Ishikawa (cell line): ENCODE measurements at regions not wholly inside any gene's neighbourhood (a gene's known extent, or its start where the extent isn't known, plus 50 kb on each side); places are given as distances from the start of the nearest gene placed in this dataset.

Experiments
- CEBPB ChIP-seq: IDR thresholded peaks from 2 replicates; pipeline ENCODE4 v1.6.1; 2012
- CREB1 ChIP-seq: IDR thresholded peaks from 2 replicates; pipeline ENCODE4 v1.6.1; 2012; ENCODE audit warnings: low read depth
- EGR1 ChIP-seq: IDR thresholded peaks from 2 replicates; pipeline ENCODE4 v1.6.1; 2012
- EP300 ChIP-seq: IDR thresholded peaks from 2 replicates; pipeline ENCODE4 v1.6.1; 2012; ENCODE audit warnings: borderline replicate concordance
- FOXM1 ChIP-seq: IDR thresholded peaks from 2 replicates; pipeline ENCODE4 v1.6.1; 2012; ENCODE audit warnings: low read depth, borderline replicate concordance
- NFIC ChIP-seq: IDR thresholded peaks from 2 replicates; pipeline ENCODE4 v1.6.1; 2012
- RAD21 ChIP-seq: IDR thresholded peaks from 2 replicates; pipeline ENCODE4 v1.6.1; 2012; ENCODE audit warnings: low read depth
- TAF1 ChIP-seq: IDR thresholded peaks from 2 replicates; pipeline ENCODE4 v1.6.1; 2012; ENCODE audit warnings: low read depth, mild to moderate bottlenecking
- TCF12 ChIP-seq: IDR thresholded peaks from 2 replicates; pipeline ENCODE4 v1.6.1; 2012; ENCODE audit warnings: low read depth
- TEAD4 ChIP-seq: IDR thresholded peaks from 2 replicates; pipeline ENCODE4 v1.6.1; 2012
- YY1 ChIP-seq: IDR thresholded peaks from 2 replicates; pipeline ENCODE4 v1.6.1; 2012; ENCODE audit warnings: low read depth
- ZBTB7A ChIP-seq: IDR thresholded peaks from 2 replicates; pipeline ENCODE4 v1.6.1; 2012; ENCODE audit warnings: low read depth
- TF ChIP-seq, protein P1 (sequence below): IDR thresholded peaks from 2 replicates; pipeline ENCODE4 v1.6.1; 2012
- TF ChIP-seq, protein P2 (sequence below): IDR thresholded peaks from 2 replicates; pipeline ENCODE4 v1.6.1; 2012
- TF ChIP-seq, protein P3 (sequence below): IDR thresholded peaks from 2 replicates; pipeline ENCODE4 v1.6.1; 2012; ENCODE audit warnings: low read depth, mild to moderate bottlenecking

DNA sequence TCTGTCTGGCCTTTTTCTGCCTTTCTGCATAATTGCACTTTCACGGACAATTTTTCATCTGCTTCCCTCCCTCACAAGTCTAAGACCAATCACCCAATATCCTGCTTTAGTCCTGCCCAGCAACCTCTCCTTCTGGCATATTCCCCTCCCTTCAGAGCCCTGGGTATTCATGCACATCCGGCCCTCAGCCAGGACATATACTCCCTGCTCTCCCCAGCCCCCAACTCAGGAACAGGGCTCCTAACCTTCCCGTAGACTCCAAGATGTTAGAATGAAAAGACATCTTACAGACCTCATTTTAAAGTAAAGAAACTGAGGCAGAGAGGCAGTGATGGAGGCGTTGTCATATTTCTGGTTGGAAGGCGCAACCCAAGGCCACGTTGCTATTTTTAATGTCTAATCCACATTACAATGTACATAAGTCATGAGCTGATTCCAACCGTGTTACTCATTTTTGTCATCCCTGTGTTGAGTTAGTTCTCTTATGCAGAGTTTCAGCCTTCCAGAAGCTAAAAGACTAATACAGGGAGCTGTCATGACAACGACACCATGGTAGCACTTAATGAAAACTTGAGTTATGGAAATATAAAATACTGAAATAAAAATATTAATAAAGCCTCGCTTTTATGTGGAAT is 209.2 kb downstream of the TSHZ3 start:
- TF ChIP-seq TCF12 (no peak), NFIC (no peak), CREB1 (no peak), ZBTB7A (no peak), YY1 (no peak), EGR1 (no peak), TAF1 (no peak), TEAD4 (no peak), CEBPB (no peak), EP300 (no peak)
- TF ChIP-seq, protein P1, sequence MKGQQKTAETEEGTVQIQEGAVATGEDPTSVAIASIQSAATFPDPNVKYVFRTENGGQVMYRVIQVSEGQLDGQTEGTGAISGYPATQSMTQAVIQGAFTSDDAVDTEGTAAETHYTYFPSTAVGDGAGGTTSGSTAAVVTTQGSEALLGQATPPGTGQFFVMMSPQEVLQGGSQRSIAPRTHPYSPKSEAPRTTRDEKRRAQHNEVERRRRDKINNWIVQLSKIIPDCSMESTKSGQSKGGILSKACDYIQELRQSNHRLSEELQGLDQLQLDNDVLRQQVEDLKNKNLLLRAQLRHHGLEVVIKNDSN, result no peak
- TF ChIP-seq, protein P2, sequence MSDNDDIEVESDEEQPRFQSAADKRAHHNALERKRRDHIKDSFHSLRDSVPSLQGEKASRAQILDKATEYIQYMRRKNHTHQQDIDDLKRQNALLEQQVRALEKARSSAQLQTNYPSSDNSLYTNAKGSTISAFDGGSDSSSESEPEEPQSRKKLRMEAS, result no peak
- TF ChIP-seq, protein P3, sequence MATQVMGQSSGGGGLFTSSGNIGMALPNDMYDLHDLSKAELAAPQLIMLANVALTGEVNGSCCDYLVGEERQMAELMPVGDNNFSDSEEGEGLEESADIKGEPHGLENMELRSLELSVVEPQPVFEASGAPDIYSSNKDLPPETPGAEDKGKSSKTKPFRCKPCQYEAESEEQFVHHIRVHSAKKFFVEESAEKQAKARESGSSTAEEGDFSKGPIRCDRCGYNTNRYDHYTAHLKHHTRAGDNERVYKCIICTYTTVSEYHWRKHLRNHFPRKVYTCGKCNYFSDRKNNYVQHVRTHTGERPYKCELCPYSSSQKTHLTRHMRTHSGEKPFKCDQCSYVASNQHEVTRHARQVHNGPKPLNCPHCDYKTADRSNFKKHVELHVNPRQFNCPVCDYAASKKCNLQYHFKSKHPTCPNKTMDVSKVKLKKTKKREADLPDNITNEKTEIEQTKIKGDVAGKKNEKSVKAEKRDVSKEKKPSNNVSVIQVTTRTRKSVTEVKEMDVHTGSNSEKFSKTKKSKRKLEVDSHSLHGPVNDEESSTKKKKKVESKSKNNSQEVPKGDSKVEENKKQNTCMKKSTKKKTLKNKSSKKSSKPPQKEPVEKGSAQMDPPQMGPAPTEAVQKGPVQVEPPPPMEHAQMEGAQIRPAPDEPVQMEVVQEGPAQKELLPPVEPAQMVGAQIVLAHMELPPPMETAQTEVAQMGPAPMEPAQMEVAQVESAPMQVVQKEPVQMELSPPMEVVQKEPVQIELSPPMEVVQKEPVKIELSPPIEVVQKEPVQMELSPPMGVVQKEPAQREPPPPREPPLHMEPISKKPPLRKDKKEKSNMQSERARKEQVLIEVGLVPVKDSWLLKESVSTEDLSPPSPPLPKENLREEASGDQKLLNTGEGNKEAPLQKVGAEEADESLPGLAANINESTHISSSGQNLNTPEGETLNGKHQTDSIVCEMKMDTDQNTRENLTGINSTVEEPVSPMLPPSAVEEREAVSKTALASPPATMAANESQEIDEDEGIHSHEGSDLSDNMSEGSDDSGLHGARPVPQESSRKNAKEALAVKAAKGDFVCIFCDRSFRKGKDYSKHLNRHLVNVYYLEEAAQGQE, result no peak

DNA sequence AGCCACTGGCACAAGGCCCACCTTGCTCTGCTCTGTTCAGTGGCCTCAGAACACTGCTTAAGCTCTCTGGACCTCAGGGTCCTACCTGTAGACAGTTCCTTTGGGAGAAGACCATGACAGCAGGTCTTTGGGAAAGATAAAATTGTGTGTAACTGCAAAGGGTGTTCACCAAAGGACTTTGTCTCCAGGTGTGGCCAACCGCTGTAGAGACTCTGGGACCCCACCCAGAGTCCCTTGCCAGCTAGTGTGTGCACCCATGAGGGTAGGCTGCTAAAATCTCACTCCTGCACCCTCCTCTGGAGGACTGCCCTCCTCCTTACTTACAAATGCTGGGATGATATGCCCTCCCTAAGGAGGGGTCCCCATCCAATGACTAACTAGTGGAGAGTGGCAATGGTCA is 211.2 kb downstream of the TSHZ3 start:
- TF ChIP-seq ZBTB7A, result no peak
- TF ChIP-seq EGR1, result no peak
- TF ChIP-seq, protein P1, result no peak
- TF ChIP-seq TAF1, result no peak
- TF ChIP-seq, protein P2, result no peak
- TF ChIP-seq, protein P3, result no peak
- TF ChIP-seq CREB1, result no peak
- no peak for TF ChIP-seq NFIC
- TF ChIP-seq TEAD4, result no peak
- TF ChIP-seq RAD21, result no peak
- TF ChIP-seq FOXM1, result no peak

DNA sequence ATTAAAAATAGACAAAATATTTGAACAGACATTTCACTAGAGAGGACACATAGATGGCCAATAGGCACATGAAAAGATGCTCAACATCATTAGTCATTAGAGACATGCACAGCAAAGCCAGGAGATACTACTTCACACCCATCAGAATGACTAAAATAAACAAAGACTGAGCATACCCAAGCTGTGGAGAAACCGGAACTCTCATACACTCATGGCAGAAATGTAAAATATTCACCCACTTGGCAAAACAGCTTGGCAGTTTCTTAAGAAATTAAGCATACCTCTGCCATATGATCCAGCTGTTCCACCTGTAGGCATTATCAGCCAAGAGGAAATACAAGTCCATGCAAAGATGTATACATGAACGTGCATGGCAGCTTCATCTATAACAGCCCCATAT is 213.4 kb downstream of the TSHZ3 start:
- TF ChIP-seq, protein P3, result no peak
- TF ChIP-seq, protein P2, result no peak
- TF ChIP-seq YY1, result no peak
- TF ChIP-seq NFIC, result no peak
- no peak for TF ChIP-seq TCF12

DNA sequence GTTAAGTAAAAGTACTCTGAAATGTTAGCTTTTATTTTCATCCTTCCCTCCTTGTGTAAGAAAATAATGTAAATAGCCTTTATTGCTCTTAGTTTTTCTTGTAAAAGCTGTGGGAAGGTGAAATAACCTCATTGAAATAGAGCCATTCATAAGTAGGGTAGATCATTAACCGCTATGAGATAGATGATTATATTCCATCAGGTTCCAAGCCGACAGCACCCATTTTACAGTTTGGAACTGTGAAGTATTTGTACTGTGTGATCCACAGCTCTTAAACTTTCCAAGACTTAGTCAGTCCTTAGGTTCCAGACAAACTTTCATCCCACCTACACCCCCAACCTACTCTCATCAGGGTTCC is 216.5 kb downstream of the TSHZ3 start:
- TF ChIP-seq TAF1 (no peak), ZBTB7A (no peak), RAD21 (no peak), FOXM1 (no peak), CEBPB (no peak), YY1 (no peak), CREB1 (no peak), TCF12 (no peak), EP300 (no peak), TEAD4 (no peak), EGR1 (no peak)
- TF ChIP-seq, protein P2, result no peak
- TF ChIP-seq, protein P3, result no peak
